ENCODE measurements at regions not wholly inside any gene's neighbourhood (a gene's known extent, or its start where the extent isn't known, plus 50 kb on each side); places are given as distances from the start of the nearest gene placed in this dataset.

DNA sequence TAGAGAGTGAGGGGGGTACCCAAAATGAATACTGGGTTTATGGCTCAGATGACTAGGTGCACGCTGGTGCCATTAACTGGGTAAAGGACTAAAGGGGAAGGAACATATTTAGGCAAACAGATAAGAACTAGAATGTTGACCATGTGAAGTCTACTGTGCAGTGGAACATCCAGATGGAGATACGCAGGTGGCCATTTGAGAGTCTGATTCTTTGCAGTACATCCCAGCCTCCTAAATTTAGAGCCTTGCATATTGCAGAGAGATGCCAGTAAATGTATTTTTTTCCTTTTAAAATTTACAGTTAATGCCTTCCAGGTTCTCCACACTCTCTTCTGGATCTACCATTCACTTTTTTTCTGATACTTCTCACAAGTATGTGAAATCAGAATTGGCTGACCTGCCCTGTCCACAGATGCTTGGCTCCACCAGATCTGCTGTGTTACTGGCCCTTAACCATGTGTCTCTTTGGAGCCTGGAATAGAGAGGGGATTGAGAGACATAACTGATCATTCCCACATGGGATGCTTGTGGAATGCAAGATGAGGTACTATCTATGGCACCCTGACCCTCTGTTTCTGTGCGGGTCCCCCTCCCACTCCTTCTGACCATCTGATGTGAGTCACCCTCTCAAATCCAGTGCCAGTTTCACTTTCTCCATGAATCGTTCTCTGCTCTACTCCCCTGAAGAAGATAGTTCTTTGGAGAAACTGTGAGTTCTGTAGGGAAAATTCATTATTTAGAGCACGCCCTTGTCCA, 77.0 kb upstream of the NCAM1 start:
- DNase-seq, result no peak

DNA sequence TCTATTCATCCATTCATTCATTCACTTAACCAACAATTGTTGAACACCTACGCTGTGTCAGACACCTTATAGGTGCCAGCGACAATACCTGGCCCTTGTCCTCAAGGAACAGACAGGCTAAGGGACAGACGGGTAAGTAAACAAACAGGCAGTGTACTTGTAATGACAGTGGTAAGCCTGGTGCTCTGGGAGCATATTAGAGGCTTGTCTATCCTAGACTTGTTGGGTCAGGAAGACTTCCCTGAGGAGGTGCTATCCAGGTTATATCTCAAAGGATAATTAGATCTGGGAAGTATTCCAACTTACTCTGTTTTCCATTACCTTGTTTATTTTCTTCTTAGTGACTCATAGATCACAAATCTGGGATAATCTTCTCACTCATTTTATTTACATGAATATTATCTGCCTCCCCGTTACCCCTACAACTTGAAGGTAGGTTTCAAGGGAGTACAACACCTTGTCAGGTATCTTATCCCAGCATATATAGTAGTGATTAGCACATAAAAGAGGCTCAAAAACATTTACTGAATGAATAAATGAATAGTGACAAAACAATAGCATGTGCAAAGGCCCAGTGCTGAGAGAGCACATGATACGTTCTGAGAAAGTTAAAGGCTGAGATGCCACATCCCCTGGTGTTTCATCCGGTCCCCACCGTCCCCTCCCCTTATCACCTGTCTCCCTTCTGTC, 75.3 kb upstream of the NCAM1 start:
- DNase-seq, result no peak

DNA sequence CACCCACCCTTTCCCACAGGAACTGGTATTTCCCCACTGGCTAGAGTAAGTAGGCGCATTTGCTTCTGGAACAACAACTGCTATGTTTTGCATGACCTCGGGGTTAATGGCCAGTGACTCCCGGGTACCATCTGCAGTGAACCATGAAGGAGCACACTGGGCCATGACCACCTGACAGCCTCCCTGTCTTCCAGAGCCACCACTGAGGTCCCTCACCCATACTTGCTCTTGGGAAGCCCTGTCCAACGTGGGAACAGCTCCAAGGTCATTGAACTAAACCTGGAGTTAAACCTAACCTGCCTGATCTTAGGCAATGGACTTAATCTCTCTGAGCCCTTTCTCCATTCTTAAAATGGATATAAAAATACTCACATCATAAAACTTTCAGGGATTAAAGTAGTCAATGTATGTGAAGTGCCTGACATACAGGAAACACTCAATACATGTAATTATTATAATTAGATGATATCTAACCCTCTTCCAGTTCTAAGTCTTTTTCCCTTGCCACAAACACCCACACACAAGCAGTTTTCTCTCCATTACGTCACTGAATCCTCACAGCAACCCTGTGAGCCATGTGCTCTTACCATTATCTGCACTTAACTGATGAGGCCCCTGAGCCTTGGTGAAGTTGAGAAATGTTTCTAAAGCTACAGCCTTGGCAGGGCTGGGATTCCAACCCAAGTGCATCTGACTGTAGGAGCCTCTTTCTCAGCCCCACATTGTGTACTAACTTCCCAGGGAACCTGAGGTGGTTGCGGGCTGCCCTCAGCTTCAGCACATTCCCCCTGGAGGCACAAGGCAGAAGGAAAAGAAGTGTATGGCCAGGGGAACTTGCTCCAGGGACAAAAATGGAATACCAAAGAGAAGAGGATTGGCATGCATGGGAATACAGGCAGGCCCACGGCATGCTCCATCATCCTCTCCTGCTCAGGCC, 74.5 kb upstream of the NCAM1 start:
- no peak for DNase-seq

DNA sequence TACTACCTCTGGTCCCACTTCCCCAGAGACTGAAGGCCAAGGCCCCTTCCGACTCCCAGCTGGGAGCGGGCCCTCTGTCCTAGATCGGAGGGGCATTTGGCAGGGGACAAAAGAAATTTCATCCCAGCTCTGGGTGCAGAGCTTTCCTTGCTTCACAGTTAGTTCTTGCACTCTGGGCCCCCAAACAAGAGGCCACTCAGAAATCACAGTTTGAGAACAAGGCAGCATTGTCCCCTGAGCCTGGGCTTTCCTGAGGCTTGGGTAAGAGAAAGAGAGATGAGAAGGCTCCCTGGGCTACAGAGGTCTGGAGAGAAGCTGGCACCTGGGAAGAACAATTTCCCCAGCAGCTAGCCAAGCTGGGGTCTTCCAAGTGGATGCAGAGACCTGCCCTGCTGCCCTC, 71.8 kb upstream of the NCAM1 start:
- DNase-seq, result no peak

DNA sequence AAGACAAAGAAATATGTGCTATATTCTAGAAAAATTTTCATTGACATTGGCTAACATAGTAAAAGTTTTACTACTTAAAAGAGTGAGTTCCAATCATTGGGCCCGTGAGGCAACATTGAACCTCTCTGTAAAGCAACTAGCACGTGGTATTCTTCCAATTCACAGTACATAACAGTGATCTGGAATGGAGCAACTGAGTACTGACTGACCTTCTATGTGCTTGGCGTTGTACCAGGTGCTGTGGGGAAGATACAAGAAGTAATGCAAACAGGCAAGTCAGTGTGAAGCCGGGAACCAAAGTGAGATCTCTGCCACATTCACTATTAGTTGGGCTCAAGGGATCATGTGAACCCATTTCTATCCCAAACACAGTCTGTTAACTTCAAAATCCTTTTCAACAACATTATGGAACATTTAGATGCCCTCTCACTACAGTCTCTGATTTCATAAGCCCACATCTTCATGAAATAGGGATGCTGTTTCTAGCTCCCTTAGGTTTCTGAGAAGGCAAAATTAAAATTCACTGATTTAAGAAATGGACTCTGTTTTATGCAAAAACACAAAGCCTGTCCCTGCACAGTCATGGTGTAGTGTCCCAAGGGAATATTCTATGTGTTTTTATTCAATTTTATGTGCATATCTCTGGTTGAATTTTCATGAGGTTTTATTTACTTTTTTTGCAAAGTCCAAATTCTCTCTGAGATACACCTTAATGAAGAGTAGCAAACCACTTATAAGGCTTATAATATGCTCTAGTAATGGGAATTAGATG, 61.8 kb upstream of the NCAM1 start:
- no peak for DNase-seq

DNA sequence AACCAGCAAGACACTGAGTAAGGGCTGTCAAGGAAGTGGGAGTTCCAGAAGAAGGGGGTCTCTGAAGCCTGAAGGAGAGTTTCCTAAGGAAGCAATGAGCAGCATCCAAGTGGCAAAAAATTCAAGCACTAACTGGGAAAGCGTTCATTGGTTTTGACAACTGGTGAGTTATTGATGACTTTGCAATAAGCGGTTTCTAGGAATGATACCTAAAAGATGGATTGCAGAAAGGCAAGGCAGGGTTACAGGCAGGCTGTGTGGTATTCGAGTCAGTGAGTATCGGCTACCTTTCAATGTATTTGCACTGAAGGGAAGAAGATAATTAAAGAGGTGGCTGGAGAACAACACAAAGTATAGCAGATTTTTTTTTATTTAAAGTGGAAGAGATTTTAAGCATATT, 59.3 kb upstream of the NCAM1 start:
- no peak for DNase-seq

DNA sequence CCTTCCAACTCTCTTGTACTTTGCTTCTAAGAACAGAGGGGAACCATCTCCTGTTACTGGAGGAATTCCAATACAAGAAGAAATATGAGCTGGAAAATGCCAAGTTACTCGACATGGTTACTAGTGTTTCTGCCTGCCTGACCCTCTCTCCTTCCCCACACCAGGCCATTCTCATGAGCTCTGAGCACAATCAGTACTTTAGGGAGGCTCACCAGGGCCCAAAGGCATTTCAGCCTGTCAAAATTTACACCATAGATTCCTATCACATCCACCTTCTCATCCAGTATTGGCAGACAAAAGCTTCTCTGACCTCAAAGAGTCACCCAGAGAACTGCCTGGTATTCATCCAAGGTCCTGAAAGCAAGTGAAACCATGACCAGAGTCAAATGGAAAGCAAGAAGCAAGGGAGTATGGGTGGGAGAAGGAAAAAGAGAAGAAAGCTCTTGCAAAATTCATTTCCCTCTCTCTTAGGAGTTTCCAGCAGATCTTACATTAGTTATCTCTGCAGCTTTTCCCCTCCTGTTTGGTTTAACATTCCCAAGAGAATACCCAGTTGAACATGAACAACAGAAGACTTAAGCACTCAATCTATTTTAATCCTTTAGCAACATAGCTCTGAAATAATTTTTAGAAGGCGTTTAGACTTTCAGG, 58.7 kb upstream of the NCAM1 start:
- DNase-seq, result no peak

DNA sequence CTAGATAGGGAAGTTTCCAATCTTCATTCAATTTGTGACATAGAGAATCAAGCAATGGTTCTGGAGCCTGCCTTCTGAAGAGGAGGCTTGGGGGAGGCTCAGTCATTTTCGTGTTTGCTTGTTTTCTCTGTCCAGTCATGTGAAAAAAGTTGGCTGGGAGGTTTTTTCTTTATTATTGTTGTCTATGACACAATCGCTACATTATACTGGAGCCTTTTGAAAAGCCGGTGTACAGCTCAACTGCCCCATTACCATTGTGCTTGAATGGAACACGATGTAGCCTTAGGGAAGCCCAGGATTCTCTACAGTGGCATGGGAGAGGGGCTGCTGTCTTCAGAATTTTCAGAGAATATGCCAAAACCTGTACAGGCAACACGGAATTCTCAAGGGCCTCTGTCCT, 57.9 kb upstream of the NCAM1 start:
- DNase-seq, result no peak

DNA sequence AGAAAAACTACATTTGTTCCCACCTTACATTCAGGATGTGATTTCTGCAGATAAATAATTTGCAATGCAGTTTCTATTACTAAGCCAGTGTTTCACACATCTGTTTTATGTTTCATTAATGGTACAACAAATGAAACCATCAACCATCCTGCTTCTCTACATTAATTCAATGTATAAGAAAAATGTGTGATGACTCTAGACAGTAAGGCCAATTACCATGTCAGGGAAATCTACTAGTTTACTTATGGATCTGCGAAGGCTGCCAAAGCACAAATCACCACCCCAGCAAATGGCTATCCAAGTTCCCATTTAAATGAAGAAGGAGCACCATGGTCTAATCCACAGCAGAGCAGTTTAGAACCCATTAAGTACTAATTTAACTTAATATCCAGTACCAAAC, 50.1 kb upstream of the NCAM1 start:
- no peak for DNase-seq
